IMR-90 (cell line): ENCODE measurements at regions not wholly inside any gene's neighbourhood (a gene's known extent, or its start where the extent isn't known, plus 50 kb on each side); places are given as distances from the start of the nearest gene placed in this dataset.
A peak's percentile ranks its signal among the peaks of the same experiment; 100 is the strongest.

Experiments
- ATAC-seq: fragments of 200-7000 bp; cut with Tn5 transposase; 2 replicates; pipeline ENCODE4 v1.9.1; 2020; ENCODE audit warnings: low read depth, mild to moderate bottlenecking, moderate library complexity
- BruUV-seq: library from RNA; stranded (reverse); fragments of 400-500 nt; replicated peaks from 2 replicates; lab custom pipeline; 2021; lab: Mats Ljungman, UMichigan
- CTCF ChIA-PET: fragments of 300-600 bp; formaldehyde crosslinking; extraction: SDS; loops from one replicate; lab custom pipeline; 2021; ENCODE audit warnings: antibody characterized with exemption; lab: Yijun Ruan, JAX
- POLR2A ChIA-PET: fragments of 300-600 bp; sonication (Branson Sonifier 250); formaldehyde crosslinking; loops from one replicate; lab custom pipeline; 2022; ENCODE audit warnings: antibody characterized with exemption; ENCODE audit not compliant: unreplicated experiment; lab: Charles Lee
- DNase-seq: peaks from one replicate; pipeline ENCODE4 v3.0.0; 2013
- H2AFZ ChIP-seq: replicated peaks from 2 replicates; pipeline ENCODE3; 2013; ENCODE audit warnings: low read length, mild to moderate bottlenecking; ENCODE audit not compliant: poor library complexity
- H2AK5ac ChIP-seq: 2 replicates; pipeline ENCODE4 v1.6.1; 2013; ENCODE audit warnings: low read depth, low read length, inconsistent platforms
- H2AK9ac ChIP-seq: replicated peaks from 2 replicates; pipeline ENCODE3; 2013; ENCODE audit warnings: mild to moderate bottlenecking, low read depth, low read length, moderate library complexity; ENCODE audit not compliant: poor library complexity
- H2BK120ac ChIP-seq: 2 replicates; pipeline ENCODE4 v1.6.1; 2013; ENCODE audit warnings: low read depth, low read length, inconsistent platforms
- H2BK15ac ChIP-seq: 3 replicates; pipeline ENCODE4 v1.6.1; 2013; ENCODE audit warnings: low read depth, low read length, inconsistent platforms
- H2BK20ac ChIP-seq: 2 replicates; pipeline ENCODE4 v1.6.1; 2013; ENCODE audit warnings: low read depth, mild to moderate bottlenecking, inconsistent platforms, low read length, moderate library complexity
- H2BK5ac ChIP-seq: 2 replicates; pipeline ENCODE4 v1.6.1; 2013; ENCODE audit warnings: mild to moderate bottlenecking, low read depth, low read length, inconsistent platforms; ENCODE audit not compliant: poor library complexity, severe bottlenecking
- H3K14ac ChIP-seq: replicated peaks from 2 replicates; pipeline ENCODE4 v1.6.1; 2013; ENCODE audit warnings: low read depth, low read length, inconsistent platforms
- H3K18ac ChIP-seq: 2 replicates; pipeline ENCODE4 v1.6.1; 2013; ENCODE audit warnings: low read depth, low read length, control low read depth
- H3K23ac ChIP-seq: 2 replicates; pipeline ENCODE4 v1.6.1; 2013; ENCODE audit warnings: low read depth, low read length, inconsistent platforms
- H3K27ac ChIP-seq: 2 replicates; pipeline ENCODE4 v1.5.1; 2013; ENCODE audit warnings: mild to moderate bottlenecking, control low read depth, low read length; ENCODE audit not compliant: insufficient read depth
- H3K27me3 ChIP-seq: 2 replicates; pipeline ENCODE4 v1.6.1; 2013; ENCODE audit warnings: low read length; ENCODE audit not compliant: control insufficient read depth, insufficient read depth
- H3K36me3 ChIP-seq: 2 replicates; pipeline ENCODE4 v1.6.1; 2013; ENCODE audit warnings: low read length, mixed read lengths; ENCODE audit not compliant: control insufficient read depth, insufficient read depth
- H3K4ac ChIP-seq: 2 replicates; pipeline ENCODE4 v1.6.1; 2013; ENCODE audit warnings: low read depth, low read length, inconsistent platforms
- H3K4me1 ChIP-seq: 2 replicates; pipeline ENCODE4 v1.6.1; 2013; ENCODE audit warnings: low read length, mixed read lengths; ENCODE audit not compliant: control insufficient read depth, insufficient read depth
- H3K4me2 ChIP-seq: 2 replicates; pipeline ENCODE4 v1.6.1; 2013; ENCODE audit warnings: low read depth, mild to moderate bottlenecking, control low read depth, low read length, moderate library complexity
- H3K4me3 ChIP-seq: 2 replicates; pipeline ENCODE4 v1.5.1; 2013; ENCODE audit warnings: low read depth, mild to moderate bottlenecking, control low read depth, low read length, moderate library complexity; ENCODE audit not compliant: insufficient read depth
- H3K56ac ChIP-seq: 2 replicates; pipeline ENCODE4 v1.6.1; 2013; ENCODE audit warnings: low read length, inconsistent platforms; ENCODE audit not compliant: insufficient read depth; ENCODE audit errors: extremely low read depth
- H3K79me1 ChIP-seq, 2 experiments: 2 replicates each; pipeline ENCODE4 v1.6.1; 2013; ENCODE audit warnings: low read length in 2 of 2, inconsistent platforms in 1 of 2, low read depth in 1 of 2
- H3K9ac ChIP-seq: 2 replicates; pipeline ENCODE4 v1.6.1; 2013; ENCODE audit warnings: low read depth, low read length, control low read depth
- H3K9me1 ChIP-seq: 2 replicates; pipeline ENCODE4 v1.6.1; 2013; ENCODE audit warnings: low read length, inconsistent platforms; ENCODE audit not compliant: insufficient read depth
- H3K9me3 ChIP-seq: 2 replicates; pipeline ENCODE4 v1.6.1; 2013; ENCODE audit warnings: low read length; ENCODE audit not compliant: control insufficient read depth, insufficient read depth
- H4K20me1 ChIP-seq: 2 replicates; pipeline ENCODE4 v1.6.1; 2013; ENCODE audit warnings: low read length, inconsistent platforms; ENCODE audit not compliant: insufficient read depth
- H4K5ac ChIP-seq: 2 replicates; pipeline ENCODE4 v1.6.1; 2013; ENCODE audit warnings: mild to moderate bottlenecking, low read depth, low read length, control low read depth
- H4K8ac ChIP-seq, 2 experiments: 2 replicates each; pipeline ENCODE4 v1.6.1; 2013; ENCODE audit warnings: low read depth in 2 of 2, low read length in 2 of 2, control low read depth in 1 of 2, inconsistent platforms in 1 of 2
- H4K91ac ChIP-seq: 2 replicates; pipeline ENCODE4 v1.6.1; 2013; ENCODE audit warnings: low read depth, low read length, inconsistent platforms; ENCODE audit not compliant: insufficient read depth
- BHLHE40 ChIP-seq: fragments of 150-350 bp; IDR thresholded peaks from 2 replicates; pipeline ENCODE4 v1.6.1; 2016; ENCODE audit warnings: mild to moderate bottlenecking, low read depth, low read length
- CEBPB ChIP-seq: IDR thresholded peaks from 2 replicates; pipeline ENCODE4 v1.6.1; 2012; ENCODE audit warnings: low read depth, low read length, improper control_type of control experiment
- CHD1 ChIP-seq: IDR thresholded peaks from 2 replicates; pipeline ENCODE4 v1.6.1; 2012; ENCODE audit warnings: low read depth, low read length, improper control_type of control experiment
- CTCF ChIP-seq: conservative IDR thresholded peaks from 2 replicates; pipeline ENCODE4 v1.5.1; 2012; ENCODE audit warnings: mild to moderate bottlenecking, low read depth, low read length, improper control_type of control experiment
- ELK1 ChIP-seq: fragments of 150-350 bp; IDR thresholded peaks from 2 replicates; pipeline ENCODE4 v1.6.1; 2016; ENCODE audit warnings: low read depth, mild to moderate bottlenecking, low read length, moderate library complexity, borderline replicate concordance
- FOS ChIP-seq: fragments of 150-350 bp; IDR thresholded peaks from 2 replicates; pipeline ENCODE4 v1.6.1; 2016; ENCODE audit warnings: low read depth, low read length
- MAZ ChIP-seq: IDR thresholded peaks from 2 replicates; pipeline ENCODE4 v1.6.1; 2012; ENCODE audit warnings: low read depth, mild to moderate bottlenecking, low read length, improper control_type of control experiment, moderate library complexity, borderline replicate concordance
- MXI1 ChIP-seq: IDR thresholded peaks from 2 replicates; pipeline ENCODE4 v1.6.1; 2012; ENCODE audit warnings: low read depth, mild to moderate bottlenecking, low read length, moderate library complexity, borderline replicate concordance
- NFE2L2 ChIP-seq: fragments of 150-350 bp; IDR thresholded peaks from 2 replicates; pipeline ENCODE4 v1.6.1; 2016; ENCODE audit warnings: low read depth, mild to moderate bottlenecking, low read length
- POLR2A ChIP-seq: IDR thresholded peaks from 2 replicates; pipeline ENCODE4 v1.6.1; 2012; ENCODE audit warnings: mild to moderate bottlenecking, low read depth, low read length
- RAD21 ChIP-seq: IDR thresholded peaks from 2 replicates; pipeline ENCODE4 v1.6.1; 2012; ENCODE audit warnings: low read length, improper control_type of control experiment
- RCOR1 ChIP-seq: IDR thresholded peaks from 2 replicates; pipeline ENCODE4 v1.6.1; 2012; ENCODE audit warnings: mild to moderate bottlenecking, low read length, improper control_type of control experiment; ENCODE audit not compliant: insufficient replicate concordance
- RFX5 ChIP-seq: IDR thresholded peaks from 2 replicates; pipeline ENCODE4 v1.8.0; 2012; ENCODE audit warnings: low read depth, mild to moderate bottlenecking, low read length, moderate library complexity
- USF2 ChIP-seq: fragments of 150-350 bp; IDR thresholded peaks from 2 replicates; pipeline ENCODE4 v1.6.1; 2017; ENCODE audit warnings: mild to moderate bottlenecking, antibody characterized with exemption, low read length, low read depth
- WGBS, 2 experiments: methylation state at CpG; one replicate each; pipeline versions ENCODE4 v1.1.5 to v1.1.7; 2013; ENCODE audit warnings: missing lambda C conversion rate in 2 of 2; ENCODE audit not compliant: insufficient read length in 1 of 2; ENCODE audit errors: extremely low coverage in 2 of 2; 5-methylcytosine and 5-hydroxymethylcytosine counted together
- dilution Hi-C: fragments of 300-500 bp; cut with HindIII; formaldehyde crosslinking; loops from one replicate; pipeline ENCODE4 v1.14.3; 2018; ENCODE audit warnings: low sequenced_read_pairs; ENCODE audit not compliant: unreplicated experiment
- in situ Hi-C: fragments of 300-500 bp; cut with MboI; formaldehyde crosslinking; loops from 3 replicates; pipeline ENCODE4 v1.14.3; 2019; ENCODE audit warnings: low sequenced_read_pairs, inconsistent platforms, mixed read lengths
- intact Hi-C: fragments of 100-400 bp; cut with micrococcal nuclease; formaldehyde crosslinking; loops from 2 replicates; pipeline ENCODE4 v1.10.0; 2022

GRCh38 chr2:176566496-176566895 is 297.3 kb downstream of the MTX2 start:
- ChIA-PET CTCF (interaction anchor here (1.4 kb wide), 1 partner anchor 111 kb away, joined by 4 read pairs; no protein-coding TSS in a partner anchor), POLR2A (no interaction called here)
- Histone ChIP-seq H2BK120ac (no peak overlapping the region), H3K27me3 (no peaks in the 10 kb centered on the region), H3K23ac (no peak overlapping the region), H3K9me3 (no peaks in the 10 kb centered on the region), H3K4me3 (no peak overlapping the region), H4K5ac (no peak overlapping the region), H2BK15ac (no peak overlapping the region), H3K4me2 (no peak overlapping the region), H3K4me1 (peaks cover 4% of the 10 kb centered on the region), H2BK20ac (no peak overlapping the region), H2BK5ac (no peak overlapping the region), H4K91ac (no peak overlapping the region), H3K79me1 (no peaks in the 10 kb centered on the region), H2AK9ac (no peak overlapping the region), H3K4ac (no peak overlapping the region), H3K18ac (peak overlapping the region; percentile 29; the same call in 1 of the 2 replicates), H4K20me1 (no peaks in the 10 kb centered on the region), H3K27ac (no peak overlapping the region), H2AFZ (no peak overlapping the region), H4K8ac (0 out of 4 replicates have a peak overlapping the region, but pooled peaks of 1 of the 2 experiments have one; percentile 55), H3K14ac (no peak overlapping the region), H3K56ac (no peak overlapping the region; the same call in 1 of the 2 replicates), H3K36me3 (no peaks in the 10 kb centered on the region), H2AK5ac (no peak overlapping the region), H3K9ac (no peak overlapping the region), H3K9me1 (peaks cover 3% of the 10 kb centered on the region; the same call in 1 of the 2 replicates)
- intact Hi-C loops: no loop called here
- DNase-seq (no peak), ATAC-seq (no peak)
- TF ChIP-seq RCOR1: no peak
- no peak for TF ChIP-seq RFX5
- no peak for TF ChIP-seq FOS
- TF ChIP-seq CEBPB: no peak
- TF ChIP-seq MXI1: no peak
- no peak for TF ChIP-seq BHLHE40
- no peak for TF ChIP-seq POLR2A
- no peak for TF ChIP-seq USF2
- TF ChIP-seq RAD21: no peak
- no peak for TF ChIP-seq MAZ
- TF ChIP-seq NFE2L2: no peak
- TF ChIP-seq CTCF: no peak
- no peak for TF ChIP-seq ELK1
- TF ChIP-seq CHD1: no peak
- BruUV-seq: no TSS peak
- dilution Hi-C loops: no loop called here
- WGBS, 2 experiments: no CpG with 5 or more reads among the region's 1 CpG
- in situ Hi-C loops: no loop called here
